IMR-90 (cell line): ENCODE measurements at regions not wholly inside any gene's neighbourhood (a gene's known extent, or its start where the extent isn't known, plus 50 kb on each side); places are given as distances from the start of the nearest gene placed in this dataset.

Experiments used
- ATAC-seq: fragments of 200-7000 bp; cut with Tn5 transposase; 2 replicates; pipeline ENCODE4 v1.9.1; 2020; ENCODE audit warnings: low read depth, mild to moderate bottlenecking, moderate library complexity
- BruUV-seq: library from RNA; stranded (reverse); fragments of 400-500 nt; replicated peaks from 2 replicates; lab custom pipeline; 2021; lab: Mats Ljungman, UMichigan
- CTCF ChIA-PET: fragments of 300-600 bp; formaldehyde crosslinking; extraction: SDS; loops from one replicate; lab custom pipeline; 2021; ENCODE audit warnings: antibody characterized with exemption; lab: Yijun Ruan, JAX
- POLR2A ChIA-PET: fragments of 300-600 bp; sonication (Branson Sonifier 250); formaldehyde crosslinking; loops from one replicate; lab custom pipeline; 2022; ENCODE audit warnings: antibody characterized with exemption; ENCODE audit not compliant: unreplicated experiment; lab: Charles Lee
- DNase-seq: peaks from one replicate; pipeline ENCODE4 v3.0.0; 2013
- H2AFZ ChIP-seq: replicated peaks from 2 replicates; pipeline ENCODE3; 2013; ENCODE audit warnings: low read length, mild to moderate bottlenecking; ENCODE audit not compliant: poor library complexity
- H2AK5ac ChIP-seq: 2 replicates; pipeline ENCODE4 v1.6.1; 2013; ENCODE audit warnings: low read depth, low read length, inconsistent platforms
- H2AK9ac ChIP-seq: replicated peaks from 2 replicates; pipeline ENCODE3; 2013; ENCODE audit warnings: mild to moderate bottlenecking, low read depth, low read length, moderate library complexity; ENCODE audit not compliant: poor library complexity
- H2BK120ac ChIP-seq: 2 replicates; pipeline ENCODE4 v1.6.1; 2013; ENCODE audit warnings: low read depth, low read length, inconsistent platforms
- H2BK15ac ChIP-seq: 3 replicates; pipeline ENCODE4 v1.6.1; 2013; ENCODE audit warnings: low read depth, low read length, inconsistent platforms
- H2BK20ac ChIP-seq: 2 replicates; pipeline ENCODE4 v1.6.1; 2013; ENCODE audit warnings: low read depth, mild to moderate bottlenecking, inconsistent platforms, low read length, moderate library complexity
- H2BK5ac ChIP-seq: 2 replicates; pipeline ENCODE4 v1.6.1; 2013; ENCODE audit warnings: mild to moderate bottlenecking, low read depth, low read length, inconsistent platforms; ENCODE audit not compliant: poor library complexity, severe bottlenecking
- H3K14ac ChIP-seq: replicated peaks from 2 replicates; pipeline ENCODE4 v1.6.1; 2013; ENCODE audit warnings: low read depth, low read length, inconsistent platforms
- H3K18ac ChIP-seq: 2 replicates; pipeline ENCODE4 v1.6.1; 2013; ENCODE audit warnings: low read depth, low read length, control low read depth
- H3K23ac ChIP-seq: 2 replicates; pipeline ENCODE4 v1.6.1; 2013; ENCODE audit warnings: low read depth, low read length, inconsistent platforms
- H3K27ac ChIP-seq: 2 replicates; pipeline ENCODE4 v1.5.1; 2013; ENCODE audit warnings: mild to moderate bottlenecking, control low read depth, low read length; ENCODE audit not compliant: insufficient read depth
- H3K27me3 ChIP-seq: 2 replicates; pipeline ENCODE4 v1.6.1; 2013; ENCODE audit warnings: low read length; ENCODE audit not compliant: control insufficient read depth, insufficient read depth
- H3K36me3 ChIP-seq: 2 replicates; pipeline ENCODE4 v1.6.1; 2013; ENCODE audit warnings: low read length, mixed read lengths; ENCODE audit not compliant: control insufficient read depth, insufficient read depth
- H3K4ac ChIP-seq: 2 replicates; pipeline ENCODE4 v1.6.1; 2013; ENCODE audit warnings: low read depth, low read length, inconsistent platforms
- H3K4me1 ChIP-seq: 2 replicates; pipeline ENCODE4 v1.6.1; 2013; ENCODE audit warnings: low read length, mixed read lengths; ENCODE audit not compliant: control insufficient read depth, insufficient read depth
- H3K4me2 ChIP-seq: 2 replicates; pipeline ENCODE4 v1.6.1; 2013; ENCODE audit warnings: low read depth, mild to moderate bottlenecking, control low read depth, low read length, moderate library complexity
- H3K4me3 ChIP-seq: 2 replicates; pipeline ENCODE4 v1.5.1; 2013; ENCODE audit warnings: low read depth, mild to moderate bottlenecking, control low read depth, low read length, moderate library complexity; ENCODE audit not compliant: insufficient read depth
- H3K56ac ChIP-seq: 2 replicates; pipeline ENCODE4 v1.6.1; 2013; ENCODE audit warnings: low read length, inconsistent platforms; ENCODE audit not compliant: insufficient read depth; ENCODE audit errors: extremely low read depth
- H3K79me1 ChIP-seq, 2 experiments: 2 replicates each; pipeline ENCODE4 v1.6.1; 2013; ENCODE audit warnings: low read length in 2 of 2, inconsistent platforms in 1 of 2, low read depth in 1 of 2
- H3K9ac ChIP-seq: 2 replicates; pipeline ENCODE4 v1.6.1; 2013; ENCODE audit warnings: low read depth, low read length, control low read depth
- H3K9me1 ChIP-seq: 2 replicates; pipeline ENCODE4 v1.6.1; 2013; ENCODE audit warnings: low read length, inconsistent platforms; ENCODE audit not compliant: insufficient read depth
- H3K9me3 ChIP-seq: 2 replicates; pipeline ENCODE4 v1.6.1; 2013; ENCODE audit warnings: low read length; ENCODE audit not compliant: control insufficient read depth, insufficient read depth
- H4K20me1 ChIP-seq: 2 replicates; pipeline ENCODE4 v1.6.1; 2013; ENCODE audit warnings: low read length, inconsistent platforms; ENCODE audit not compliant: insufficient read depth
- H4K5ac ChIP-seq: 2 replicates; pipeline ENCODE4 v1.6.1; 2013; ENCODE audit warnings: mild to moderate bottlenecking, low read depth, low read length, control low read depth
- H4K8ac ChIP-seq, 2 experiments: 2 replicates each; pipeline ENCODE4 v1.6.1; 2013; ENCODE audit warnings: low read depth in 2 of 2, low read length in 2 of 2, control low read depth in 1 of 2, inconsistent platforms in 1 of 2
- H4K91ac ChIP-seq: 2 replicates; pipeline ENCODE4 v1.6.1; 2013; ENCODE audit warnings: low read depth, low read length, inconsistent platforms; ENCODE audit not compliant: insufficient read depth
- POLR2A ChIP-seq: IDR thresholded peaks from 2 replicates; pipeline ENCODE4 v1.6.1; 2012; ENCODE audit warnings: mild to moderate bottlenecking, low read depth, low read length
- WGBS, 2 experiments: methylation state at CpG; one replicate each; pipeline versions ENCODE4 v1.1.5 to v1.1.7; 2013; ENCODE audit warnings: missing lambda C conversion rate in 2 of 2; ENCODE audit not compliant: insufficient read length in 1 of 2; ENCODE audit errors: extremely low coverage in 2 of 2; 5-methylcytosine and 5-hydroxymethylcytosine counted together
- dilution Hi-C: fragments of 300-500 bp; cut with HindIII; formaldehyde crosslinking; loops from one replicate; pipeline ENCODE4 v1.14.3; 2018; ENCODE audit warnings: low sequenced_read_pairs; ENCODE audit not compliant: unreplicated experiment
- in situ Hi-C: fragments of 300-500 bp; cut with MboI; formaldehyde crosslinking; loops from 3 replicates; pipeline ENCODE4 v1.14.3; 2019; ENCODE audit warnings: low sequenced_read_pairs, inconsistent platforms, mixed read lengths
- intact Hi-C: fragments of 100-400 bp; cut with micrococcal nuclease; formaldehyde crosslinking; loops from 2 replicates; pipeline ENCODE4 v1.10.0; 2022

GRCh38 chr3:5727743-5728484 is 540.4 kb downstream of the EDEM1 start:
- no TSS peak for BruUV-seq
- POLR2A ChIA-PET, result no interaction called here

More at GRCh38 chr3:5727743-5728484, 540.4 kb downstream of the EDEM1 start:
- Histone ChIP-seq H3K9ac (no peak overlapping the region), H2AFZ (no peak overlapping the region), H3K27ac (no peak overlapping the region), H2AK9ac (no peak overlapping the region), H3K23ac (no peak overlapping the region), H4K5ac (no peak overlapping the region), H3K36me3 (no peaks in the 10 kb centered on the region), H3K79me1 (no peaks in the 10 kb centered on the region), H2BK120ac (no peak overlapping the region), H3K56ac (no peak overlapping the region), H3K4ac (no peak overlapping the region), H3K18ac (no peak overlapping the region), H2BK20ac (no peak overlapping the region), H4K91ac (no peak overlapping the region), H3K4me3 (no peak overlapping the region), H2BK5ac (no peak overlapping the region), H3K14ac (no peak overlapping the region), H4K8ac (no peak overlapping the region), H3K4me2 (no peak overlapping the region), H3K4me1 (no peaks in the 10 kb centered on the region), H3K9me3 (peaks cover 8% of the 10 kb centered on the region), H3K27me3 (no peaks in the 10 kb centered on the region), H2AK5ac (no peak overlapping the region), H3K9me1 (no peaks in the 10 kb centered on the region), H4K20me1 (no peaks in the 10 kb centered on the region), H2BK15ac (no peak overlapping the region)
- ATAC-seq (no peak), DNase-seq (no peak)
- CTCF ChIA-PET, result no interaction called here
- TF ChIP-seq POLR2A, result no peak
- intact Hi-C loops, result no loop called here
- dilution Hi-C loops, result no loop called here
- in situ Hi-C loops, result no loop called here
- 67% methylated on average over 2 of the region's 10 CpGs; no CpG with 5 or more reads in 1 of the 2 experiments for WGBS, 2 experiments
